ENCODE measurements at regions not wholly inside any gene's neighbourhood (a gene's known extent, or its start where the extent isn't known, plus 50 kb on each side); places are given as distances from the start of the nearest gene placed in this dataset.

DNA sequence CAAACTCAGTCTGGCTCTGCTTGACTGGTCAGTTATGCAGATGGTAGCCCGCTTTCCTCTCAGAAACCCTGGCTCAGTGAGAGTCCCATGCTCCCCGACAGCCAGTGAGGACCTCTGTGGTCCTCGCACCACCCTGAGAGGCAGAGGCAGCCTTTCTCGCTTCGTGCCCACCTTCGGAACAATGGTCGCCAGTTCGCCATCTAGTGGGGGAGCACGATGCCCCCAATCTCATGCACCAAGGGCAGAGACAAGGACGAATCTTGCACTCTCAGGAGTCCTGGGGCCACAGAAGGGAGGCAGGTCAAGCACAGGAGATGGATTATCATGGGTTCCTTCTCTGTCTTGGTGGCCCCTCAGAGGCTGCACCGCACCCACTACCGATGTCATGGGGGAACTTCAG, 75.2 kb downstream of the RHCG start:
- no peak for DNase-seq

DNA sequence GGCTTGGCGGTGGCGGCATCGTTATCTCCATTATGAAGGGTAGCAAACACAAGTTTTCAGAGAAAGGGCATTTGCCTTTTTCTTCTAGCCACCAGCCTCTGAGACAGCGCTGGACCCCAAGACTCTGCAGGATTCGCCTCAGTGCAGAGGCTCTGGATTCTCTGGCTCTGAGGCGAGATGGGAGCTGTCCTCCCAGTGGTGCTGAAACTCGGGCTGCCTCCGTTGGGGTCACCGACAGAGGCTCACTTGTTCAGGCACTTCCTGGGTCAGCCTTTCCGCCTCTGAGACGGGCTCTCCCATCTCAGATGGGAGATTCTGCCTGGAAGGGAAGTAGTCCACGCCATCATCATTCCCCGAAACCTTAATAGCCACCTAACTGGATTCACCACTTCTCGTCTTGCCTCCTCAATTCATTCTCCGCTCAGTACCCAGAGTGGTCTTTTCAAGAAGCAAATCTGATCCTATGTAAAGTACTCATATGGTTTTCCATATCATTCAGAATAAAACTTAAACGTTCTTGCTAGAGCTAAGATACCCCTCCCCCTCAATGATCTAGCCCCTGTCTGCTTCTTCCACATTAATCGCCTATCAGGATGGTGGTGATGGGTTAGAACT, 76.9 kb downstream of the RHCG start:
- peak; percentile 72 for DNase-seq

DNA sequence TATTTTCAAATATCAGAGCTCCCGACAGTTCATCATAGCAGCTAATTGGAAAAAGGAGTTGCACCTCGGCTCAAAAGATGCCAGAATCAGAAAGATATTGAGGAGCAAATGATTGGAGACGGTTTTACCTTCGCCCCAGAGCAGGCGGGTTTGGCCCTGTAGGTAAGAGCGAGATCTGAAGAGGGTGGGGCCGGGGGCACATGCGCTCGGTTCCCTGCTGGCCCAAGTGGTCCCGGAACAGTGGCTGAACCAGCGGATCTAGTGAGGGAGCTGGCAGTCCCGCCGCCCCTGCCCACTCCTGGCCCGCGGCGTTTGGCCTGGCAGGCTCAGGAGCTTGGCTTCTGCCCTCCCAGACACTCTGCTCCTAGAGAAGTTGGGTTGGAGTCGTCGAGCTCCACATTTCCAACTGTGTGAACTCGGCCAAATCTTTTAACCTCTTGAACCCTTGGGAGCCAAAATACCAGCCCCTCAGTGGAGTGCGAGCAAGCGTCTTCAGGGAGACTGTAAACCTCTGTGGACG, 79.1 kb downstream of the RHCG start:
- no peak for DNase-seq

DNA sequence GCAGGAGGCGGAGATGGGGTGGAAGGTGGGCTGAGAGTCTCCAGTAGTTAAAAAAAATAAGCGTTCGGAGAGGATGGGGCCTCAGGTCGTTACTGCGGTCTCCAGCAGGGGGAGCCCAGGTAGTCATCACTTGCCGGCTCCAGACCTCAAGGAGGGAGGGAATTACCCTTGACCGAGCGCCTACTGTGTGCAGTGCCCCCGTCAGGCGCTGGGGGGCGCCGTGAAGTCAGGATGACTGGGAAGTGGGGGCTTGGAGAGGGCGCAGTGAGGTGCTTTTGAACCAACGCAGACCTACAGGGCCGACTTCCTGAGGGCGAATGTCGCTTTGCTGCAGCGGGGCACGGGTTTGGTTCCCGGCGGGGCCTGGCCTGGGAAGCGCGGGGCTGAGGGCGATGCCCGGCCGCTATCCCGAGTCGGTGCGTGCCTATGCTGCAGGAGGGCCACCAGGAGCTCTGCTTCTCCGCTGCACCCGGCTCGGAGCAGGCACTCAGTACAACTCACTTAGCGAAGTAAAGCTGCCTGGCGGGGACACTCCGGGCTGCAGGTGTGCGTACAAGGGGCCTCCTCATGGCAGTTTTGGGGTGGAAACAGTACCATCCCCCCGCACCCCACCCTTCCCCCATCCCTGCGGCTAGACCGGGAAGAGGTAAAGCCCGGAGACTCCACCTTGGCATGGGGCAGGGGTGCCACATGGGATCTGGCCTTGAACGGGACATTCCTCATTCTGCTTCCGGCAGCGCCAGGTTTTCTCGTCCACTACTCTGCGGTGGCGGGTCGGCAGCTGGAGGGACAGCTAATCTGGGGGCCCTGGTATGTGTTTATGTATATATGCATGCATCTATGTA, 79.8 kb downstream of the RHCG start:
- DNase-seq, result peak; percentile 86

DNA sequence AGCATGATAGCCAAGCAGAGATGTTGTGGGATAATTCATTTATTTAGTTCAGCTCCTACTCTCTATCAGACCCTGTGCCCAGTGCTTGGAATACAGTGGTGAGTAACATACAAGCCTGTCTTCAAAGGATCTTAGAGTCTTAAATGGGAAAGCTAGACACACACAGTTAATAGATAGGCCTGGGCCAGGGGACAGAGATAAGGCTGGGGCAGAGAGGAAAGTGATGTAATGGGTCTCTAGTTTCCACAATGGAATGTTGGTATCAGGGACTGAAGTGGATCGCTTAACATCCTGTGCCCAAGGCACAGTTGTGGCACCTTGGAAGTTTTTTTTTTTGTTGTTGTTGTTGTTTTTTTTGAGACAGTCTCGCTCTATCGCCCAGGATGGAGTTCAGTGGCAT, 79.9 kb upstream of the POLG start:
- no peak for DNase-seq

DNA sequence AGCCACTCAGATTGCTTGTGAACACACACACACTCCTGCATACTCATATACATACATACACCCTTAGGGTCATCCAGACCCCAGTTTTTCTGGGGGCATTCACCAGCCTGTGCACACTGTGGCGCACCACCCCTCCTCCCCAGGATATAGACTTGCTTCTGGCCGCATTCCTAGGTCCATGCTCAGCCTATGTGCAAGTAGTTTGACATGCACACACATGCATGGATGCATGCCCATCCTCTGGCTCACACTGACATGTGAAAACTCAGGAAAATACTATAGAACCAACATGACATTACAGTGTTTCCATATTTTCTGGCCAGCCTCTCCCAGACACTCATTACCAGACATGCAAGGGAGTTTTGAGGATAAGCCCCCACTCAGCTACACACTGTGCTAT, 79.3 kb upstream of the POLG start:
- DNase-seq, result no peak

DNA sequence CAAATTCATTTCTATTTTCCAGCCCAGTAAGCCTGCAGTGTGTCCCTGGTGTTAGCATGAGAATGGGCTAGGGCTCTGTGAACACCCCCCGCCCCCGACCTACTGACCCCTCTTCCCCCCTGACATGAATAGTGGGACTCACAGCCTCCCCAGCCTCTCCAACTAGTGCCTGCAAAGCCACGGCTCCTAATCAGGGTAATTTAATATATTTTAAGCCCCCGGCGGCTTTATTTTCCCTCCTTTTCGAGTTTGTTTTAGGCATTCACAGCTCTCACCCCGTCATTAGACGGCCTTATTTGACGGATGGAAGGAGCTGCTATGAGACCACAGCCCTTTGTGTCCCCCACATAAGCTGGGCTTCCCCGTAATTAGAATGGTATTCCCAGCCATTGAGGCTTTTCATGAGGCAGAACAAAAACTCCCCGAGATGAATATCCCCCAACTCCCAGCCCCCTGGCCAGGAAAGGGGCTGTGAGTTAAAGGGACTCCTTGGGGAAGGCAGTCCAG, 78.3 kb upstream of the POLG start:
- no peak for DNase-seq

DNA sequence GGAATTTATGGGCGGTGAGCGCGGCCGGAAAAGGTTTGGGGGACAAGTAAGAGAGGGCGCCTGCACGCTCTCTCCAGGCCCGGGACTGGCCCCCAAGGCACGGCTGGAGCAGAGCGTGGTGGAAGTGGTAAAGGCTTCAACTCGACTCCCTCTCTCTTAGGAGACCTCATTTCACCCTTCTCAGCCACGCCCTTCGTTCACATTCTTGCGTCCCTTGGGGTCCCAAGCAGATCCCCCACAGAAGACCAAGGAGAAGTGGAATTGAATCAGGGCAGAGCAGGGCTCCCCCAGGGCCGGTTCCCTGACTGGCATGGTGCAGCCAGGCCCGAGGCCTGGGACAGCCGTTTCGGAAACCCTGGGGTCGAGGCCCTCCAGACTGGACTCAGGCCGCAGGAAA, 75.4 kb upstream of the POLG start:
- DNase-seq, result no peak

DNA sequence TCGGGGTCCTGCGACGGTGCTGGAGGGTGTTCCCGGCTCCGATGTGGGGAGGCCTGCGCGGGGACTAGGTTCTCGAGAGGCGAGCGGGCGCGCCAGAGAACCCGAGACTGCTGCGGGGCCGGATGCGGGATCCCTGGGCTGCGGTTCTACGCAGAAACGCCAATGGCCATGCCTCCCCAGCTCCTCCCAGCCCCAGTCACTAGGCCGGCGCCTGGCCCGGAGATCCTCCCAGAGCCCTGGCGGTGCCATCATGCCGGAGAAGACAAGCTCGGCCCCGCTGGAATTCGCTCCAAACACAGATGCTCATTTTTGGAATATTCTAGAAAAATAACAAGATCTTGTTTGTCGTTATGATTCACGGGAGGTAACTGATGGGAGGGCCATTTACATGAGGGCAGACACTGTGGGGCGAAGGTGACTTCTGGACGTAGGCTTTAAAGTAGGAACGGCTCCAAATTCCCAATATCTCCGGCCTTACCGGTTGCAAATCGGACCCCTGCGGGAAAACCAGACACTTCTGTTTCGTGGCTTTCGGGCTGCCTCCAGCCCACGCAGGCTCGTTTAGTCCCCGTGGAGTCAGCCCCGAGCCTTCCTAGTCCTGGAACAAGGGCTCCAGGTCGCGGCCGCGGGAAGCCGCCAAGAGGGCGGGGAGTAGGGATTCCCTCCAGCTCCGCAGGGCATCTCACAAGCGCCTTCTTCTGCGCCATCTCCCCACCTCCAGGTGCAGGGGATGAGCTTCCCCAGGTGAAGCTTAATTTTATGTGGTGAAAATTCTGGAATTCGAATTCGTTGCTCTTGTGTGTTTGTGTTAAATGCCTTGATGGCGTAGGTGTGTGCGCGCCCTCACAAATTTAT, 74.8 kb upstream of the POLG start:
- DNase-seq, result no peak

DNA sequence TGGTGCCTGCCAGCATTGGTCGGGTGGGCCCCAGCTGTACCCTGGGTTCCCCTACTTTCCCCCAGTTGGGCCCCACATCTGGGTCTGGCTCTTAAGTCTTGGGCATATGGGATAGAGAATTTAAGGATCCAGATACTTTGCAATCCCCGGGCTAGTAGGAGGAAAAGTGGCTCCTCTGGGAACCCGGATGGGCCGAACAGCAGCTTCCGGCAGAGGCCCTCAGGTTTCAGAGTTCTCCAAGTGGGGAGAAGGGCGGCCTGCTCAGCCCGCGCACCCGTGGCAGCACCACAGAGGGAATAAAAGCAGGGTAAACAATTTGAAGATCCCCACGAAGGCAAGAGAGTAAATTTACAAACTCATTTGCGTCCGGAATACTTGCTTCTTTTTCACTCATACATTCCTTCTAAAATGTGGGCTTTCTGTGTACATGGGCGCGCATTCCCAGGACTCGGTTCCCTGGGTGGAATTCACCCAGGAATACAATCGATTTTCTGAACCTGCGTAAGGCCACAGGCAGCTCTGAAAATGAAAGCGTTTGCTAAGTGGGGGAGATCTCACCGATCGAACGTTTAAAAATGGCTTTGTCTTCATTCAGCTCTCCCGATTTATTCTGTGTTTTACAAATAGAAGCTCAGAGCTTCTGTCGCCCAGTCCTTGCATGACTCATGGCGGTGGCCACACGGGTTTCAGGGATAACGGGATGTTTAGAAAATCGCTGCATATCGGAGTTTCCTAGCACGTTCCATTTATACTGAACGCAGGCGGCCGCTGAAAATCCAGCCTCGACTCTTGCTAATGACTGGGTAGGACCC, 74.0 kb upstream of the POLG start:
- no peak for DNase-seq

DNA sequence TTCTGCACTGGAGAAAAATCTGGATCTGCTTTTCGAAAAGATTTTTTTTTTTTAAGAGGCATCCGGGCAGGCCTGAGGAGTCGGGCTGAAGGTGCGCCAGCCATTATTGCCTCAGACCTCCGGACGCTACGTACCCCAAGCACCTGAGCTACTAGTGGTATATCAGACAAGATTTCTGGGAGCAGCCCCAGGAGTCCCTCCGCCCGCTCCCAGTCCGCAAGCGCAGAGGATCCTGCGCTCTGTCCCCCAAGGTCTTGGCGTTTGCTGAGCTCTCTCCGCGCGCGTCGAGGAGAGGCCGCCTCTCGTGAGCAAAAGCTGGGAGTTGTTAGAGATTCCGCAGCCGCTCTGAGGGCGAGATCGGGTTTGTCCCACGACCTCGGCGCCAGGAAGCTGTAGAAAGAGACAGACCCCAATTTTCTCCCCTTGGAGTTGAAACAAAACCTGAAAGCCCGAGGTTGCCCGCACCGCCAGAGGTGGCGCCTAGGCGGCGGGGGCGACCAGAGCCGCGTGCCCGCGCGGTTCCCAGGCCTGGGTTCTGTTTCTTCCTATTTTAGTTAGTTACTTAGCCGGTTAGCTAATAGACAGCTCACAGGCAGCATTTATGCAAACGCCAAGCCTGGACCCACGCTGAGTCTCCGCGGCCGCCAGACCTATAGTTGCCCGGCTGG, 72.5 kb upstream of the POLG start:
- peak; percentile 62 for DNase-seq

DNA sequence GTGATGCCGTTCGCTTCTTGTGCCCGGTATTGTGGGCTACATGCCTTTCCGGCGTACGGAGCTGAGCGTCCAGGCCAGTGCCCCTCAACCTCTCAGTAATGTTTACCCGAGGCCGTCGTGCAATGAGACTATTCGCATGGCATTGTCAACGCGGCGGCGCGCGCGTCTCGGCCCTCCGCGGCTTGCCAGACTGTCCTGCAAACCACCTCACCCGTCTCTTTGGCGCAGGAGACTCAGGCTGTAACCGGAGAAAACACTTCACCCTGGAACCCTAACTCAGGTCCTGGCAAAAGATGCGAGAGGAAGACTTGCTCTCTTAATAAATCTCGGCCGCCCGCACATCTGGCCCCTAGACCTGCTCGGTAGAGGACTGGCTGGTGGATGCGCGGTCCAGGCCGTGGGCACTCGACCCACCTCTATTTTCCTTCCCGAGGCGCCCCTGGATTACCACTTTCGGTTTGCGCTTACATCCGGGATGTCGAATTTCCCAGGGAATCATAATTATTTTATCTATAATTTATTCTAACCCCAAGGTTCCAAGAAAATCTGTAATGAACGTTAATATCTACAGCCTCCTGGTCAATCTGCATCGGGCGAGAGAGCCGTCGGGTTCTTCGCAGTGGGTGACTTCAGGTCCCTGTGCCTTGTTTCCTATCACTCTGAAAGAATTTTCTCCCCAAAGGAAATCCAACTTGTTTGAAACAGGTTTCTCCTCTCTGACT, 71.8 kb upstream of the POLG start:
- DNase-seq, result no peak

DNA sequence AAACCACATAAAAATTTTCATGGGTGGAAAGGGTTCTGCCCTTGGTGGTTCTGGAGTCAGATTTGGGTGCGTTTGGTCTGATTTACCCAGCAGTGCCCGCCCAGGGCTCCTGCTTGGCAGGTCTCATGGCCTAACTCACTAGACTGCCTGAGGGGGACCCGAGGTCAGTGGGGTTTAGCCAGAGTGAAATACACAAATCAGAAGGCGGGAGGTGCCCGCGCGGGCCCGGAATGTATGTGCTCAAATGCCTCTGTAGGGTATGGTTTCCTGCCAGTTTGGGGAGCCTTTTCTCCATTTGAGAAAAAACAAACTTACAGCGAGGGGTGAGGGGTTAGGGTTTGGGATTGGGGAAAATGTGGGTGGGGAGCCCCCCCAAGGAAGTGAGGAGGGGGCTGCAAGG, 70.9 kb upstream of the POLG start:
- DNase-seq, result no peak

DNA sequence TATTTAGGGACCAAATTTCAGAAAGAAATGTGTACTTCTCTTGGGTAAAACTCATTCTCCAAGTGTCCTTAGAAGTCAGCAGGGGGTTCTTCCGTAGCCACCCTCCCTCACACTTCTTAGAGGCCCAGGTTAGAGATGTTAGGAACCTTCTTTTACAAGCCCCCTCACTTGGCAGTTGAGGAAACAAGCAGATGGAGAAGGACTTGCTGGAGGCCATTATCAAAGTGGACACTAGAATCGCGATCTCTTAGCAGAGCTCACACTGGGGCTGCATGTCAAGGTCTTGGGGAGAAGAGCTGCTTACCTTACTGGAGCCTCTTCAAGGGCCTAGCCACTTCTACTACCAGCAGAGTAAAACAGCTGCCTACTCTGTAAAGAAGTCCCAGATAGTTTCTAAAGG, 69.4 kb upstream of the POLG start:
- no peak for DNase-seq

DNA sequence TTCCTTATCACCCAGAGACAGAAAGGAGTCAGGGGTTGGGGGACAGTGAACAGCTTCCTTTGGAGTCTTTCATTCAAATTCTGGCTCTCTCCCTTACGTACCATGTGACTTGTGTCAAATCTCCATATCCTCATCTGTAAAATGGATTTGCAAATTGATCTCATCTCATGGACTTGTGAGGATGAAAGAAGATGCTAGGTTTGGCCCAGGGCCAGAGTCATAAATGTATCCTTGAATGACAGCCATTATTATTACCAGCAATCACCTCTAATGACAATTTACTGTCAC, 67.8 kb upstream of the POLG start:
- no peak for DNase-seq

DNA sequence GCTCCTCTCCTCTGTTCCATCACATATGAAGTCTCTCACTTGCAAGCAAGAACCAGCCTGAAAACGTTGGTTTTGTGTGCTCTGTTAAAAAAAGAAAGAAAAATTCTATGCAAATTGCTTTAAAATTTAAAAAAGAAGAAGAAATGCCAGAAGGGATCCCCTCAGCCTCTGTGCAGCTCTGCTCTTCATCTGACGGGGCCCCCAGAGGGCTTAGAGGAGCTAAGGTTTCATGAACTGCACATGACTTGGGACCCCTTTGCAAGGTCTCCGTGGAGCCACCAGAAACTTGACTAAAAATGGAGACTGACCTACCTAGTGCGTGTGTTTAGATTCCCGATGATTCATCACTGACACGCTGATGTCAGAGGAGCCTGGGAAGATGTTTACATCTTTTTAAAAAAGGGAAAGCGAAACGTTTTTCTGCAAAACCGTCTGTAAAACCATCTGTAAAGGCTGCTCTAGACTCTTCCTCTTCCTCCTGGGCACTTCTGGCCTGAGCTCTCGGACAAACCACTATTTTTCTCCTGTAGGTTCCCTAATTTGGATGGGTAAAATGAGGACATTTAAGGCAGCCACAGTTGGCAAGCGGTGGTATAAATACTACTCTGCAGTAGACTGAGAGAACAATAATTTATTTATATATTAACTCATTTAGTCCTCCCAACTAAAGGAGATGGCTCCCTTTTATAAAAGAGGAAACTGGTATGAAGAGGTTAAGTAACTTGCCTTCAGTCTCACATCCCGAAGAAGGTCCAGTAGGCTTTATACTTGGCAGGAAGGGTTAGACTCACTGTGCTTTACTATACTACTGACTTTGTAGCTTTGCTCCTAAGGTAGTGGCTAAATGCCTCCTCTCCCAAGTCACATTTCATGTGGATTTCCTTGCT, 67.2 kb upstream of the POLG start:
- no peak for DNase-seq

DNA sequence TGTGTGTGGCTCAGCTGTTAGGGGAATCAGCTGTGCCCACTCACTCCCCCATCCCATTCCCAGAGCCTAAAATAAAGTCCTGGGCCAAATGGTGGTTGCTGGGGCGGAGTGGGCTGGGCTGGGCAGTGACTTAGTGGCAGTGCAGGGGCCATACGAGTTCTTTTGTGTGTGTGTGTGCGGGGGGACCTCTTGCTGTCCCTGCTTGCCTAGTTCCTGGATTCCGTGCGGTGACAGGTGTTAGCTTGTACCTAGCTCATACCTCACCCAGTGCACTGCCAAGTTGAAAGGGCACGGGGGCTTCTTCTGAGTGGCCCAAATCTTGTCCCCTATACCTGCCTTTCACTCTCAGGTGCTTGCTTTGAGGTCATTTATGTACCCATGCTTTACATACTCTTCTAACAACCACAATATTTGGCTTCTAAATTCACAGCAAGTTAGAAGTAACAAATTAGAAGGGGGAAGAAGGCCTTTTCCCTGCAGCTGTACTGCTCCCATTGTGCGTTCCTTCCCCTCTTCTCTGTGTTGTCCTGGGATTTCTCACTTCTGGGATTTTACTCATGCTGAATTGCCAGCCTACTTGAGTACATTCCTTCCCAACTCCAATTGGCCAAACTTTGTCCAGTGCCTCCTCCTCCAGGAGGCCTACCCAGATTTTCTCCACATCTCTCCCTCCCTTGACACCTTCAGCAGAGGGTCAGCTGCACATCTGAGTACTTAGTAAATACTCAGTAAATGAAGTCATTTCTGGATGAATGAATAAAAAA, 66.3 kb upstream of the POLG start:
- no peak for DNase-seq

DNA sequence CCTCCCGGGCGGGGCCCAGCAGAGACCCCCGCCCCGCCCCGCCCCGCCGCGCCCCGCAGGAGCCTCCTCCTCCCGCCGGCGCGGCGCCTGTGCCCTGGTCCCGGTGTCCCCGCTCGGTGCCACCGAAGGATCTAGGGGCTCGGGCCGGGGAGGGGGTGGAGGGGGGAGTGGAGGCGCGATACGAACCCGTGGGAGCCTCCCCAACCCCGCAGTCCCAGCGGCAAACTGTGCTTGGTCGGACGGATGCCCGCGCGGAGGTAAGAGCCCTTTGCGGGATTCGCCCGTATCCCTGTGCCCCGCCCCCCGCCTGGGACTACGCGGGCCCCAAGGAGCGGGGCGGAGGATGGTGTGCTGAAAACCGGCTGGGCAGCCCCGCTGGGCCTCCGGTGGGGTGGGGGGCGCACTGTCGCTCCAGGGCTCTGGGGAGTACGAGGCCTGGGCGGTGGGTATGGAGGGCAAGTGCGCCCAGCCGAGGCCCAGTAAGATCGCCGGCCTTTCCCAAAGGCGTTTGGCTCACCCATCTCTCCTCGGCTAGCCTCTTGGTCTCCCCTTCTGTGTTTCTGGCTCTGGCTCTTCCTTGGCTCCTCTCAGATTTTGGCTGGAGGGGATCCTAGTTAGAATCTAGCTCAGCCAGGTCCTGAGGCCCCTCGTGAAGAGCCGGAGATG, 65.6 kb upstream of the POLG start:
- peak; percentile 59 for DNase-seq
